ENCODE measurements at regions not wholly inside any gene's neighbourhood (a gene's known extent, or its start where the extent isn't known, plus 50 kb on each side); places are given as distances from the start of the nearest gene placed in this dataset.
"Not testable (repeated sequence)": the region's sequence is repeated elsewhere in the genome, so short reads cannot be mapped to it uniquely, and the experiment has no call there.

DNA sequence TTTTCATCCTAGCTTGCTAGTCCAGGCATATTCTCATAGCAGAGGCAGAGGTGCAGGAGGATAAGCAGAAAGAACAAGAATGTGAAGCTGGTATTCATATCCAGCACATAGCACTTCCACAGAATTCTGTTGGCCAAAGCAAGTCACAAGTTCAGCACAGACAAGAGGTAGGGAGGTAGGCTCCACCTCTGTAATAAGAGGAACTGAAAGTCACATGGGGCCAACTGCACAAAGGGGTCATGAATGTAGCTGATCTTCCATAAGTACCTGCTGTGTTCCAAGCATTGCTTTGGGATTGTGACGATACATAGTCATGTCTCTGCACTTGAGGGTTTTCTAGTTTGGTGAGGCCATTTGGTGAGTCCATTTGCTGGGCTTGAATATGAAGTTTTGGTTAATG is 110.8 kb upstream of the MPHOSPH6 start:
- Histone ChIP-seq H3K36me3 (no peaks in the 10 kb centered on the region), H3K4me1 (no peaks in the 10 kb centered on the region), H3K4me3 (no peak overlapping the region), H3K27me3 (no peaks in the 10 kb centered on the region), H3K27ac (no peak overlapping the region), H3K9me3 (no peaks in the 10 kb centered on the region)
- DNase-seq (ENCODE audit: low spot score in 2 of 2) = no peak
- TF ChIP-seq POLR2AphosphoS5 (IDR thresholded peaks at IDR 0.05) = no peak
- TF ChIP-seq, protein P1, sequence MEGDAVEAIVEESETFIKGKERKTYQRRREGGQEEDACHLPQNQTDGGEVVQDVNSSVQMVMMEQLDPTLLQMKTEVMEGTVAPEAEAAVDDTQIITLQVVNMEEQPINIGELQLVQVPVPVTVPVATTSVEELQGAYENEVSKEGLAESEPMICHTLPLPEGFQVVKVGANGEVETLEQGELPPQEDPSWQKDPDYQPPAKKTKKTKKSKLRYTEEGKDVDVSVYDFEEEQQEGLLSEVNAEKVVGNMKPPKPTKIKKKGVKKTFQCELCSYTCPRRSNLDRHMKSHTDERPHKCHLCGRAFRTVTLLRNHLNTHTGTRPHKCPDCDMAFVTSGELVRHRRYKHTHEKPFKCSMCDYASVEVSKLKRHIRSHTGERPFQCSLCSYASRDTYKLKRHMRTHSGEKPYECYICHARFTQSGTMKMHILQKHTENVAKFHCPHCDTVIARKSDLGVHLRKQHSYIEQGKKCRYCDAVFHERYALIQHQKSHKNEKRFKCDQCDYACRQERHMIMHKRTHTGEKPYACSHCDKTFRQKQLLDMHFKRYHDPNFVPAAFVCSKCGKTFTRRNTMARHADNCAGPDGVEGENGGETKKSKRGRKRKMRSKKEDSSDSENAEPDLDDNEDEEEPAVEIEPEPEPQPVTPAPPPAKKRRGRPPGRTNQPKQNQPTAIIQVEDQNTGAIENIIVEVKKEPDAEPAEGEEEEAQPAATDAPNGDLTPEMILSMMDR (IDR thresholded peaks at IDR 0.05) = no peak
- TF ChIP-seq POLR2A (IDR thresholded peaks at IDR 0.05) = no peak
- no peak for TF ChIP-seq EP300 (IDR thresholded peaks at IDR 0.05)
- 100% methylated on average over 1 of the region's 1 CpG for WGBS

DNA sequence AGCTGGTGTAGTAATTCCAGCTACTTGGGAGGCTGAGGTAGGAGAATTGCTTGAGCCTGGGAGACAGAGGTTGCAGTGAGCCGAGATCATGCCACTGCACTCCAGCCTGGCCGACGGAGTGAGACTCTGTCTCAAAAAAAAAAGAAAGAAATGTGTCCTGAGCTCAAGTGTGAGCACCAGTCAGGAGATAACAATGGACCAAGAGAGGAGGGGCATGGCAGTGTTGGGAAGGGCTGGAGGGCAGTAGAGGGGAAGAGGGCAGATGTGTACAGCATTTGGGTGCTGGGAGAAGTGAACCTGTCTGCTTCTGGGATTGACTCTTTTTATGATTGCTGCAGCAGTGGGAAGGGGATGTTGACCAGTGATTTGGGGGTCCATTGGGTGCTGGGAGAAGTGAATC is 105.3 kb upstream of the MPHOSPH6 start:
- 89% methylated on average over 3 of the region's 3 CpGs for WGBS

DNA sequence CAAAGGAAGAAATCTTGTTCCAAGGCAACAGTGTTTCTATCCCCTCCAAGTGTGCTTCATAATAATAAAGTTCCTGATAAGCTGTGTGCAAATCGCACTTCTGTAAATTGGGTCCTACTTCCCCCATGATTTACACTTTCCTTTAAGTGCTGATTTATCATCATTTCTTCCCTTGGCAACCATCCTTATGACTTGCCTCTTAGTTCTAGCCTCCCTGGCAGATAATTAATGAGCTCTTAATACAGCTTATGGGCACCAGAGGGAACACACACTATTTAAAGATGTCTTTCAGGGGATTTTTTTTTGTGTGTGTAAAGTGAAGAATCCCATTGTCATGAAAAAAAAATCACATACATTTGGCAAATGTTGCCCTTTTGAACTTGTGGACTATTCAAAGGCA is 101.6 kb upstream of the MPHOSPH6 start:
- no peak overlapping the region for H3K4me3 ChIP-seq
- no peak for DNase-seq (ENCODE audit: low spot score in 2 of 2)
- H3K27me3 ChIP-seq = peaks cover 5% of the 10 kb centered on the region
- WGBS = 87% methylated on average over 1 of the region's 1 CpG
- no peaks in the 10 kb centered on the region for H3K36me3 ChIP-seq
- H3K4me1 ChIP-seq = no peaks in the 10 kb centered on the region
- TF ChIP-seq POLR2AphosphoS5 (IDR thresholded peaks at IDR 0.05) = no peak
- no peak for TF ChIP-seq POLR2A (IDR thresholded peaks at IDR 0.05)
- TF ChIP-seq, protein P1 (IDR thresholded peaks at IDR 0.05) = no peak
- TF ChIP-seq EP300 (IDR thresholded peaks at IDR 0.05) = no peak
- no peak overlapping the region for H3K27ac ChIP-seq
- no peaks in the 10 kb centered on the region for H3K9me3 ChIP-seq

More for the DNA sequence above, 105.3 kb upstream of the MPHOSPH6 start:
- H3K27ac ChIP-seq; H3K9me3 ChIP-seq; H3K4me3 ChIP-seq; DNase-seq (ENCODE audit: low spot score in 2 of 2); H3K27me3 ChIP-seq; H3K4me1 ChIP-seq; H3K36me3 ChIP-seq: not testable (repeated sequence)

DNA sequence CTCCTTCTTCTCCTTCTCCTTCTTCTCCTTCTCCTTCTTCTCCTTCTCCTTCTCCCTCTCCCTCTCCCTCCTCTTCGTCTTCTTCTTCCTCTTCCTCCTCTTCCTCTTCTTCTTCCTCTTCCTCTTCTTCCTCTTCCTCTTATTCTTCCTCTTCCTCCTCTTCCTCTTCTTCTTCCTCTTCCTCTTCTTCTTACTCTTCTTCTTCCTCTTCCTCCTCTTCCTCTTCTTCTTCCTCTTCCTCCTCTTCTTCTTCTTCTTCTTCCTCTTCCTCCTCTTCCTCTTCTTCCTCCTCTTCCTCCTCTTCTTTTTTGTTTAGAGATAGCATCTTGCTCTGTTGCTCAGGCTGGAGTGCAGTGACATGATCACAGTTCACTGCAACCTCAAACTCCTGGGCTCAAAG is 97.7 kb upstream of the MPHOSPH6 start:
- H3K4me1 ChIP-seq; H3K27me3 ChIP-seq; H3K27ac ChIP-seq; H3K4me3 ChIP-seq; DNase-seq (ENCODE audit: low spot score in 2 of 2); H3K36me3 ChIP-seq; H3K9me3 ChIP-seq: not testable (repeated sequence)
- 68% methylated on average over 1 of the region's 1 CpG for WGBS

DNA sequence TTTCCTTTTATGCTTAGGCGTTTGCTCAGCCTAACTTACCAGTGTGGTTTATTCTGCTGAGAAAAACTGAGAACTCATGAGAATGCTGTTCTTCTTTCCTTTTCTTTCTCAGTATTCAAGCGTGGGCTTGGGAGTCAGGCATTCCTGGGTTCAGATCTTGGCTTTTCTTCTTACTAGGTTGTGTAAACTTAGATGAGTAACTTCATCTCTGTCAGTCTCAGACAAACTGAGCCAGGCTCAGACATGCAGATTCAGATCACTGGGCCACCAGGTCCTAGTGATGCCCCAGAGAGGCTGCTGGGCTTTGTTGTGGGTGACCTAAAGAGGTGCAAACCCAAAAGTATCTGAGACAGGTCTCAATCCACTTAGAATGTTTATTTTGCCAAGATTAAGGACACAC is 95.8 kb upstream of the MPHOSPH6 start:
- no peaks in the 10 kb centered on the region for H3K27me3 ChIP-seq
- no peaks in the 10 kb centered on the region for H3K36me3 ChIP-seq
- no peak overlapping the region for H3K4me3 ChIP-seq
- 78% methylated on average over 2 of the region's 2 CpGs for WGBS
- no peak for DNase-seq (ENCODE audit: low spot score in 2 of 2)
- no peaks in the 10 kb centered on the region for H3K9me3 ChIP-seq
- TF ChIP-seq EP300 (IDR thresholded peaks at IDR 0.05) (no peak), POLR2AphosphoS5 (IDR thresholded peaks at IDR 0.05) (no peak), POLR2A (IDR thresholded peaks at IDR 0.05) (no peak)
- TF ChIP-seq, protein P1 (IDR thresholded peaks at IDR 0.05) = no peak
- no peaks in the 10 kb centered on the region for H3K4me1 ChIP-seq
- H3K27ac ChIP-seq = no peak overlapping the region

DNA sequence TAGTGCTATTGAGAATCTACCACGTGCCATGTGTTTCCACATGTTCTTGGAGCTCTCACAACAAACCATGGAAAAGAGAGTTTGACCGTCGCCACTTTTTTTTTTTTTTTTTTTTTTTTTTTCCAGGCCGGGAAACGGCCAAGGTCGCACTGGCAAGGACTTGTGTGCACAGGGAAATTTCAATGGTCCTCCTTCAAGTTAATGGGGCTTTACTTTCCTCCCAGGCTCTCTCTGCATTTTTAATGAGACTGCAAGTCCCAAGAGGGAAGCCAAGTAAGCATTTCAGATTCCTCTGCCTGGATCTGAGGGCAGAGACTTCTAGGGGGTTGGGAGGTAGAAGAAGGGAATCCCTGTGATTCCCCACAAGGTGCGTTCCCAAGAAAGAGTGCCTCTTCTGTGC is 94.7 kb upstream of the MPHOSPH6 start:
- DNase-seq (ENCODE audit: low spot score in 2 of 2) = no peak
- no peak for TF ChIP-seq EP300 (IDR thresholded peaks at IDR 0.05)
- TF ChIP-seq, protein P1 (IDR thresholded peaks at IDR 0.05) = no peak
- no peak for TF ChIP-seq POLR2AphosphoS5 (IDR thresholded peaks at IDR 0.05)
- no peak for TF ChIP-seq POLR2A (IDR thresholded peaks at IDR 0.05)
- Histone ChIP-seq H3K27me3 (no peaks in the 10 kb centered on the region), H3K4me1 (no peaks in the 10 kb centered on the region), H3K27ac (no peak overlapping the region), H3K4me3 (no peak overlapping the region), H3K9me3 (no peaks in the 10 kb centered on the region), H3K36me3 (no peaks in the 10 kb centered on the region)
- 64% methylated on average over 7 of the region's 7 CpGs for WGBS

All from suprapubic skin (tissue), 4 donors.